GM21737 (cell line): ENCODE measurements at regions not wholly inside any gene's neighbourhood (a gene's known extent, or its start where the extent isn't known, plus 50 kb on each side); places are given as distances from the start of the nearest gene placed in this dataset.
"Not testable (repeated sequence)": the region's sequence is repeated elsewhere in the genome, so short reads cannot be mapped to it uniquely, and the experiment has no call there.

Experiments used
- ATAC-seq: cut with Tn5 transposase; IDR thresholded peaks from one replicate; pipeline ENCODE4 v1.9.1; 2021; ENCODE audit warnings: mild to moderate bottlenecking, moderate library complexity; ENCODE audit not compliant: unreplicated experiment

GRCh38 chr18:29960539-29960938, 1082.0 kb downstream of the DSC3 start:
- ATAC-seq, result no peak

GRCh38 chr18:29930231-29930630, 1112.3 kb downstream of the DSC3 start:
- ATAC-seq, result no peak

- no peak for ATAC-seq
These were observed 1114.5 kb downstream of the DSC3 start for GRCh38 chr18:29928081-29928480.

GRCh38 chr18:29925566-29925965, 1117.0 kb downstream of the DSC3 start:
- ATAC-seq, result no peak

- no peak for ATAC-seq
These were observed 1130.2 kb downstream of the DSC3 start for GRCh38 chr18:29912351-29912750.

GRCh38 chr18:29892960-29893558, 1149.5 kb downstream of the DSC3 start:
- ATAC-seq, result no peak

GRCh38 chr18:29883114-29883513, 1159.4 kb downstream of the DSC3 start:
- ATAC-seq, result no peak

- ATAC-seq, result no peak
These were observed 1159.9 kb downstream of the DSC3 start for GRCh38 chr18:29882620-29883019.

GRCh38 chr18:29879763-29880162, 1162.8 kb downstream of the DSC3 start:
- no peak for ATAC-seq

GRCh38 chr18:29874519-29875098, 1167.9 kb downstream of the DSC3 start:
- ATAC-seq, result no peak

GRCh38 chr18:29873211-29873610, 1169.3 kb downstream of the DSC3 start:
- ATAC-seq, result no peak

- ATAC-seq, result no peak
These were observed 1171.3 kb downstream of the DSC3 start for GRCh38 chr18:29871246-29871645.

- no peak for ATAC-seq
These were observed 1179.7 kb downstream of the DSC3 start for GRCh38 chr18:29862824-29863223.

- ATAC-seq, result no peak
These were observed 1186.9 kb downstream of the DSC3 start for GRCh38 chr18:29855637-29856036.

GRCh38 chr18:29853126-29853525, 1189.4 kb downstream of the DSC3 start:
- ATAC-seq, result no peak

- no peak for ATAC-seq
These were observed 1193.4 kb downstream of the DSC3 start for GRCh38 chr18:29849144-29849543.

- ATAC-seq, result no peak
These were observed 1200.9 kb downstream of the DSC3 start for GRCh38 chr18:29841631-29842030.

- ATAC-seq, result no peak
These were observed 1202.5 kb downstream of the DSC3 start for GRCh38 chr18:29840089-29840488.

GRCh38 chr18:29838961-29839360, 1203.6 kb downstream of the DSC3 start:
- ATAC-seq, result not testable (repeated sequence)

- no peak for ATAC-seq
These were observed 1204.0 kb downstream of the DSC3 start for GRCh38 chr18:29838556-29838955.

GRCh38 chr18:29823671-29824070, 1218.9 kb downstream of the DSC3 start:
- ATAC-seq, result no peak

GRCh38 chr18:29821544-29821943, 1221.0 kb downstream of the DSC3 start:
- ATAC-seq, result no peak

- ATAC-seq, result no peak
These were observed 1231.0 kb downstream of the DSC3 start for GRCh38 chr18:29811519-29811918.
